HG02763 (cell line): ENCODE measurements at regions not wholly inside any gene's neighbourhood (a gene's known extent, or its start where the extent isn't known, plus 50 kb on each side); places are given as distances from the start of the nearest gene placed in this dataset.

ENCODE experiments used
- ATAC-seq: cut with Tn5 transposase; IDR thresholded peaks from one replicate; pipeline ENCODE4 v1.9.1; 2021; ENCODE audit warnings: mild to moderate bottlenecking, moderate library complexity; ENCODE audit not compliant: unreplicated experiment

GRCh38 chr3:43932921-43933320 lies 242.2 kb downstream of the ABHD5 start:
- ATAC-seq: no peak

DNA sequence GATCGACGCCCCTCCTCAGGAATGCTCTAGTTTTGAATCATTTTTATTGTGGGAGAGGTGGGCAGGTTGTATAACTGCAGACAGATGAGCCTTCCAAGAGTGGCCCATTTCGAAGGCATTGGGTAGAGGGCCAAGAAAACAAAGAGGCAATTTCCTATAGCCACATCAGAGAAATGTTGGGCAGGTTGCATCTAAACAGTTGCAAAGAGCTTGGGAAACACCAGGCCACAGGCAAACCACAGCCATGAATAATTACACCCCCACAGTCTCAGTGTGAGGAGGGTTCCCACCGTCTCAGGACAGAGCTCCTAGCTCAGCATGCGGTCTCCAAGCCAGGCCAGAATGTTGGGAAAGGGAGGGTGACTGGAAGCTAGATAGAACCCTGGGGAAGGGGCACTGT lies 257.3 kb downstream of the ABHD5 start:
- no peak for ATAC-seq

GRCh38 chr3:43949594-43949993 lies 258.9 kb downstream of the ABHD5 start:
- ATAC-seq: no peak

DNA sequence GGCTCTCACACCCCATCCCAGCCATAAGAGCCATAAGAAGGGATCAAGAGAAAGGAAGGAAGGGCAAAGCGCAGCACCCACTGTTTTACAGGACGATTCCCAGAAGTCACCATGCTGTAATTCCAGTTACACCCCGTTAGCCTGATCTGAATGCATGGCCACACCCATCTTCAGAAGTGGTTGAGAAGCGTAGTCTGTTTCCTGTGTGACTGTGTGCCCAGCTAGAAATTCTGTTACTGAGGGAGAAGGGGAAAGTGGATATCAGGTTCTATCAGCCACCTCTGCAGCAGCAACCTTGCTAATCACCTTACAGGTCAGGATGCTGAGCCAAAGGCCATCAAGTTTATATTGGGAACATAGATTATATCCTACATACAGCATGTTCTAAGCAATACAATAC lies 260.0 kb downstream of the ABHD5 start:
- ATAC-seq: no peak

DNA sequence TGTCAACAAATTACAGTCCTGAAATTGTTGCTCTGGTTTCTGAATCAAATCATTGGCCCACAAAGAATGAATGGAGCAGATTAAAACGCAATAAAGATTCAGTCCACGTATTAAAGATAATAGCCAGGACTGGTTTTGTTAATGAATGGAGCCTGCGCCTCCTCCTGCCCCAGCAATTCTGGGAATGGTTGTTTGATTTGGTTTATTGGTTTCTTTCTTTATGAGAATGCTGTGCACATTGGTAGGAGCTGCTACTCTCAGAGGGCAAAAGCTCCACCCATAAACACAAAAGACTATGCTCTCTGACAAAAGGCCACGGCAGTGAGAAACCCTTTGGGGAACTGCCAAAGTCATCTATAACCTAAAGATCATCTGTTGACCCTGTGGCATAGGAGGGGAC lies 261.1 kb downstream of the ABHD5 start:
- no peak for ATAC-seq

DNA sequence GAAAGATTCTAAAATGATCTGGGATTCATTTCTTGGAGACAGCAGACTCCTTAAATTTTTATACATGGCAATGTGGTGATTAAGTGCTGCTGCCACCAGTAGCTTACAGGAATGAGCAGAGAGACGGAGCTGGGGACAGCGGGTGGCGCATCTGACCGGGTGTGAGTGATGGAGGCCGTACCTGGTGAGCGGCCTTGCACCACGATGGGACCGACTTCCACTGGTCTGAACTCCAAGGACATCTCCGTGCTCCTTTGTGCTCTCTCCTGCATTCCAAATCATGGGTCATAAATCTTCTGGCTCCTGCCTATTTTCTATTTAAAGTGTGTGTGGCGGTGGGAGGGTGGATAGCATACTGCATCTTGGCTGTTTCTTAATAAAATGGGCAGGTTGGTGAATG lies 262.6 kb downstream of the ABHD5 start:
- no peak for ATAC-seq

- no peak for ATAC-seq
Measured at GRCh38 chr3:43953814-43954692, 263.3 kb downstream of the ABHD5 start.

DNA sequence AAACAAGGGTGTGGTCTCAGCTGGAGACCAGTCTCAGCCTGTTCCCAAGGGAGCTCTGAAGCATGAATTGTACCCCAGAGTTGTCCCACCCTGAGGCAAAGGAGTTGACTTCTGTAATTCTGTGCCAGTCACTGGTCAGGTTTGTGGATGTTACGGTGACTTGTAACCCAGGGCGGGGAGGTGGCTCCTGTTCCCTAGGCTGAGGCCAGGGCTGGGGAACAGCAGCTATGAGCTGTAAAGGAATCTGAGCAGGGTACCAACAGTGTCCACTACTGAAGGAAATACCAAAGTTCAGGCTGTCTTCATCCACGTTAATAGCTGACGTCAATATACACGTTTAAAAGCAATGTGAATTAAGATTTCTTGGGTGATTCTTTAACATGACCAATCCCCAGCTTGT lies 266.2 kb downstream of the ABHD5 start:
- no peak for ATAC-seq

DNA sequence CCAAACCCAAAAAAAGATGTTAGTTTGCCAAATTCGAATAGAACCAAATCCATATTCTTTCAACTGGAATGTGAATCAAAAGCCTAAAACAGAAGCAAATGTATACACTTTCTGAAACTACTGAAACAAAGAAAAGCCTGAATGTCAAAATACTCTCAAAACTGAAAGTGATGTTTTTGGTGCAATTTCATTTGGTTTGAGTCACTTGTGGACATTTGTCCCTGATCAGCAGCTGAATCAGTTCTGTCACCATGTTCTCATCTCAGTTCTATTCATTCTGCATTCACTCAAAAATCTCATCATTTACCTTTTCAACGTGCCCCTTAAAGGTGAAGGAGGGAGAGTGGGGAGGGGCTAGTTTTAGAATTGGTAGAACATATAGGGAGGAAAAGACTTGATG lies 266.8 kb downstream of the ABHD5 start:
- ATAC-seq: no peak

- no peak for ATAC-seq
Measured at GRCh38 chr3:43958005-43958770, 267.4 kb downstream of the ABHD5 start.

GRCh38 chr3:43958973-43959372 lies 268.2 kb downstream of the ABHD5 start:
- no peak for ATAC-seq

DNA sequence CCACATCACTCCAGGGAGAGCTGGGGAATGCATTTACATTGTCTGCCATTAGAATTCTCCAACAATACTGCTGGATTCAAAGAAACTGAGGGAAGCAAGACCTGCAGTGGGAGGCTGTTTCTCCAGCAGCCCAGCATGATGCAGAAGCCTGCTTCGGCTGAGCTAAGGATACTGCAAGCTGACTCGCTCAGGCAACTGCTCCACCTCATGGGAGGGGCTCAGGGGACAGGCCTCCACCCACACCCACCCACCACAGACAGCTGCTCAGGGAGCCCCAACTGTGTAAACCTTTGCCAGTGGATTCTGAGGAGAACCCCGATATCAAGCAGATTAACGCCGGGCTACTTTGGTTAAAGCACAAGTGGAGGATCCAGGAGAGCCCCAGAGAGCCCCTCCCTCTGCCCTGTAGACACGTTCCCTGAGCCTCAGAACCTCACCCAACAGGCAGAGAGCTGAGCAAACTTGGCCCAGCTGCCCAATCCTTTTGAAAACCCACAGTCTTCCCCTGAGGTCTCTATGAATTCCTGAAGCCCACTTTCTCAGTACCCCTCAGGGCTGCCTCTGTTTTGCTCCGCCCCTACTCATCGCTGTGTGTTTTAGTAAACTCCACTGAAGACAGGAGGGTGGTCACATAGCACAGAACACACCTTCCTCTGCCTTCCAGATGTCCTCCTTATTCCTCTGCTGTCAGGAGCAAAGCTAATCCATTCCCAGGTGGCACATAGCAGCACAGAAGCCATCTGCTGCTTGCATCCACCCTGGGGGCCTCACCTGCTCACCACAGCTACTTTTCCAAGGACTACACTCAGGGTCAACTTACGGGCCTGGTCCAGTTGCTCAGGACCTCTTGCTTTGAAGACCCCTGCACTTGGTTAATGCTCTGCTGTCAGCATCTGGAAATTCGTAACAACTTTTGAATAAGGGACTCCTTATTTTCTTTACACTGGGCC lies 269.0 kb downstream of the ABHD5 start:
- ATAC-seq: no peak

DNA sequence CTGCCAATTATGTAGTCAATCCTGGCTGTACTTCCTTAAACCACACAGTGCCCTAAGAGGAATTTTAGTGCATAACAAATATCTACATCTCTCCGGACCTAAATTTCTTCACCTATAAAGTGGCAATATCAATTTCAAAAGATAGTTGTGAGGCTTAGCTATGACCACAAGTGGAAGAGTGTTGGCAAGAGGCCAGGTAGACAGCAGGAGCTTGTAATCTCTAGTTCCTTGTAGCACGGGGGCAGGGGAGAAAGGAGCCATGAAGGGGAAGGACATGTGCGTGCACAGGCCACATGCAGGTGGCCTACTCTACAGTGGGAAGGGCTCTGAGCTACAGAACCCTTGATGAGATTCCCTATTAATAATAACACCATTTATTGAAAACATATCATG lies 269.7 kb downstream of the ABHD5 start:
- no peak for ATAC-seq

DNA sequence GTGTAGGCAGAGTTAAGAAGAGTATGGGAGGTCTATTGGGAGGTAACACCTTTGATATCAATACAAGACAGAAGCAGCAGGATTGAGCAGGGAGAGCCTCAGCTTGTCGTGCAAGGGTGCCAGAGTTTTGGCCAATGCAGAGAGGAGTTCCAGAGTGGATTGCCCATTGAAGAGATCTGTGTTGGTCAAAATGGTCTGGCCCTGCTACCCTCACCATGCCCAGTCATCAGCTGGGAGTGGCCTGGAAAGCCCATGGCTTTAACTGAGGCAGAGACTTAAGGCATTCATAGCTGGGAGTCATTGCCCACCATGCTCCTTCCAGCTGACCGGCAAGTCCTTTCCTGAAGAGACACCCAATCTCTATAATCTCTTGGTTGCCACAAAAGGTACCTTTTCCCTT lies 271.3 kb downstream of the ABHD5 start:
- no peak for ATAC-seq

DNA sequence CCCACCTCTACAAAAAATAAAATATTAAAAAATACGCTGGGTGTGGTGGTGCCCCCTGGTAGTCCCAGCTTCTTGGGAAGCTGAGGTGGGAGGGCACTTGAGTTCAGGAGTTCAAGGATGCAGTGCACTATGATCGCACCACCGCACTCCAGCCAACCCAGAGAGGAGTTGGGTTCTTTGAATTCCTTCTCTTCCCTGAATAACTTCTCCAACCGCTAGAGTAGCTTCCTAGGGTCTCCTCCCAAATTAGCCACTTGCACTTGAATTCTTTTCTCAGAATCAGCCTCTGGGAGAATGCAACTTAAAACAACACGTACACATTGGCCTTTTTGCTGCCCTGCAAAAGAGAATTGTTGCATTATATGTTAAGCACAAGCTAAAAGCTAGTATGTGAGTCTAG lies 272.5 kb downstream of the ABHD5 start:
- ATAC-seq: no peak

DNA sequence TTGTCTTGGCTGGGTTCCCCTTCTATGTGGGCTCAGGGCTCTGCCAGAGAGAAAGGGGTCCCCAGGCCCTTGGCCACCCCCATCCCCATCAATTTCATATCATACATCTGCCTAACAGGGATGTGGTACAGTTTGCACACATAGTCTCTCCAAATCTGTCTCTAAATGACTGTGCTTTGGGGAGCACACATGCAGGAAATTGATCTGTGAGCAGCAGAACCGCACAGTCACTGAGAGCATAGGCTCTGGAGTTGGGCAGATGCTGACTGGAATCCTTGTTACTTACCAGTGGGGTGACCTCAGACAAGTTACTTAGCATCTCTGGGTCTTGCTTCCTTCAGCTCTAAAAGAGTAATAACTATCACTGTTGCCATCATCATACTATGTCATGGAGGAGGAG lies 273.9 kb downstream of the ABHD5 start:
- ATAC-seq: no peak

DNA sequence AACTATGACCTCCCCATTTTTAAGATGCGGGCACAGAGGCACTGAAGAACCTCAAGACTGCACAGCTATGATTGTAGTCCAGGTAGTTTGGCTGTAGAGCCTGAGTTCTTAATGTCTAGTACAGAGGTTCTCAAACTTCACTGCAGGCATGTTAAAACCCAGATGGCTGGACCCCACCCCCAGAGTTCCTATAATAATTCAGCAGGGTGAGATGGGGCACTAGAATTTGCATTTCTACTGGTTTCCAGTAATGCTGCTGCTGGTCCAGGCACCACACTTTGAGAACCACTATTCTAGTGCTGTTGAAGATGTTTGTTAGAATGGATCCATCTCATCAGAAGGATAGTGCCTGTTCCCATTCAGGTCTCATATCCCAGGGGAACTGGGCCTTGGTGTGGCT lies 274.9 kb downstream of the ABHD5 start:
- ATAC-seq: no peak

GRCh38 chr3:43966126-43966525 lies 275.4 kb downstream of the ABHD5 start:
- no peak for ATAC-seq

DNA sequence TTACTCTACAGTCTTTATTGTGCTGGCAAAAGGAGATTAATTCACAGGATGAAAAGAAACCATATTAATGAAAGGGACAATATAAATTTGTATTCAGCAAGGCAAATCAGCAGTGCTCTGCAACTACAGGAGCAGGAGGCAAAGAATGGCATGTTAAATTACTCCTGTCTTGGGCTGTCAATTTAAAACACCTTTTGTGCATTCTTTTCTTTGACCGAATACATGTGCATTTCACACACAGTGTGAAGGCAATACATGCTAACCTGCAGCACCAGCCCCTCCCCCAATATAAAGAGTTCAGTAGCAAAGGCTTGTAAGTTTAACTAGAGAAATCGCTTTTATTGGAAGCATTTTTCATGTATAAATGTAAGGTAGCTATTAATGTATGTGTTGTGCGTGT lies 275.2 kb upstream of the TOPAZ1 start:
- ATAC-seq: no peak

- no peak for ATAC-seq
Measured at GRCh38 chr3:43968465-43968864, 273.2 kb upstream of the TOPAZ1 start.

DNA sequence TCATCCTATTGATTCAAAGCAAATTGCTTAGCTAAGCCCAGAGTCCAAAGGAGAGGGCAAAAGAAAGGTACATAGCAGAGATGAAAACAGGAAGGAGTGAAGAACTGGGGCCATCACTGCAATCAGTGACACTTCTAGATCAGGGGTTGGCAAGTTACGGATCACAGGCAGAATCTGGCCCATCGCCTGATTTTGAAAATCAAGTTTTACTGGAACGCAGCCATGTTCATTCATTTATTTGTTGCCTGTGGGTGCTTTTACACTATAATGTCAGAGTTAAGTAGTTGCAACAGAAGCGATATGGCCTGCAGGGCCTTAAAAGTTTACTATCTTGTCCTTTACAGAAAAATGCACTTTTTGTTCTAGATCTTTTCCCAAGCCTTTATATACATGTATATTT lies 271.7 kb upstream of the TOPAZ1 start:
- no peak for ATAC-seq
